HG03432 (cell line): ENCODE measurements at regions not wholly inside any gene's neighbourhood (a gene's known extent, or its start where the extent isn't known, plus 50 kb on each side); places are given as distances from the start of the nearest gene placed in this dataset.
A peak's percentile ranks its signal among the peaks of the same experiment; 100 is the strongest.

Experiments
- ATAC-seq: cut with Tn5 transposase; IDR thresholded peaks from one replicate; pipeline ENCODE4 v1.9.1; 2021; ENCODE audit warnings: mild to moderate bottlenecking, moderate library complexity; ENCODE audit not compliant: unreplicated experiment

DNA sequence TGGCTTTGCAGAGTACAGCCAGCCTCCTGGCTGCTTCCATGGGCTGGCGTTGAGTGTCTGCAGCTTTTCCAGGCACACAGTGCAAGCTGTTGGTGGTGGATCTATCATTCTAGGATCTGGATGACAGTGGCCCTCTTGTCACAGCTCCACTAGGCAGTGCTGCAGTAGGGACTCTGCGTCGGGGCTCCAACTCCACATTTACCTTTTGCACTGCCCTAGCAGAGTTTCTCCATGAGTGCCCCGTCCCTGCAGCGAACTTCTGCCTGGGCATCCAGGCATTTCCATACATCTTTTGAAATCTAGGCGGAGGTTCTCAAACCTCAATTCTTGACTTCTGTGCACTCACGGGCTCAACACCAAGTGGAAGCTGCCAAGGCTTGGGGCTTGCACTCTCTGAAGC is 1697.3 kb upstream of the MIR17HG start:
- no peak for ATAC-seq

DNA sequence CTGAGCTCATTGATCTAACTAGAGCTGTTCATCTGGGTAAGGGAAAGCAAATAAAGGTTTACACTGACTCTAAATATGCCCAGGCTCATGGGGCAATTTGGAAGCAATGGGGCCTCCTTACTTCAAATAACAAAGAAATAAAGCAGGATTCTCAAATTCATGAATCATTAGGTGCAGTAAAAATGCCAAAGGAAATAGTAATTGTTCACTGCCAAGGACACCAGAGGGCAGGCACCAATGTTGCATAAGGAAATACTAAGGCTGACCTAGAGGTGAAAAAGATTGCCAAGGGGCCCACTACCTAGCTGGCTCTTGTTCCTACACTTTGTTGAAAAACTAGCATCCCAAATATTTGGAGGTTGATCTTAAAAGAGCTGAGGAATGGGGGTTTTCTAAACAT is 1686.7 kb upstream of the MIR17HG start:
- no peak for ATAC-seq

DNA sequence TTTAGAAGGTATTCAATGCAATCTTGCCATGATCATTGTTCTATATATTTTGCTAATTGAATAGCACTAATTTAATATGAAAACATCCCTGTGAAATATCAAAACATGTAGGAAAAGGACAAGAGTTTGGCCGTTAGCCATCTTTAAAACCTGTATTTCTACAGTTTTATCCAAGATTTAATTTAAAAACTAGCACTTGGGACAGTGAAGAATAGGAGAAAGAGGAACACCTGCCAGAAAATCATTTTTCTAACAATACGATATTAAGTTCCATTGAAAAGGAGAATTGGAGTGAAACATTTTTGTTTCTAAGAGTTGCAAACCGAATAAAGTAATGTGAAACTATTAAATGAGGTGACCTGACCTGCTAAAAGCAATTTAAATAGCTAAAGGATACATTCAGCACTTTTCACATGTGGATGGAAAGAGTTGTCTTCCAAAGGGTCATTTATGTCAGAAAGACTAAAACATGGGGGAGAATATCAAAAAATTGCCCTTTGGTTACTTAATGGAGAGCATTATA is 1673.6 kb upstream of the MIR17HG start:
- no peak for ATAC-seq

DNA sequence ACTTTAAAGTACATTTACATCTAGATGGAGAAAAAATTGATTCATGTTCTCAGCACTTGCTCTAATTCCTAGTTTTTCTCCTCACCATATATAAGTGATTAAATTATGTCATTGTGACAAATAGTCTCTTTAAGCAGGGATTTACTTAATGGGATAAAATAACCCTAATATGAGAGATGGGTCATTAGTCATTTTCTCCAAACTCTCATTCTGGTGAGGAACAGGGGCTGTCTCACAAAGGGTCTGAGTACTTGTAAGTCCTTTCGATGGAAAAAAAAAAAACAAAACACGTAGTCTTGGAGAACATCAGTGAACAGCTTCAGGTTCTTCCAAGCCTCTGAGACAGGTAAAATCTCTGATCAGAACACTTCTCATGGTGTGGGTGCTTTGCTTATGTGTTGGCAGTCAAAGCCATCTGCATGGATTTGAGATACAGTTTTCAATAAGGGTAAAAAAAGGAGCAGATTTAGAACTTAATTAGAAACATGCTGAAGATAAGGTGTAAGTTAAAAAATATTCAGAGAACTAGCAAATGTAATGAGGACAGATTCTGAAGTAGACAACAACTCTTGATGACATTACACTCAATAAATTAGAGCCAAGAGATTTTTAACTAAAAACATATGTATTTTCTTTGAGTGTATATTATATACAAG is 1668.9 kb upstream of the MIR17HG start:
- ATAC-seq: no peak

DNA sequence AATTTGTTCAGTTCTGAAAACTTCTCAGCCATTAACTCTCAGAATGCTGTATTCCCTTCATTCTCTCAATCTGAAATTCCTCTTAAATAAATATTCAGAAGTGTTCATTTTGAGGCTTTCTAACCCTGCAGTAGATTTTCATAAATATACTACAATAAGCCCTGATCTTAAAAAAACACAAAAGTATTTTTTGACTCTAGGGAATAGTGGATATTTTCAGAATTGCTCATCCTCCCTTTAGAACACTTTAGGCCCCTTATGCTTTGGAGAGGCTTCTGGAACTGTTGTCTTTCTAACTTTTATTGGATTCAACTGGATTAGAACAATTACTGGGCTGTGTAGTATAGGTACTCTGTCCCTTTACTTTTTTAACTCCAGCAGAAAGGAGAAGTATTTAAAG is 1662.6 kb upstream of the MIR17HG start:
- no peak for ATAC-seq

DNA sequence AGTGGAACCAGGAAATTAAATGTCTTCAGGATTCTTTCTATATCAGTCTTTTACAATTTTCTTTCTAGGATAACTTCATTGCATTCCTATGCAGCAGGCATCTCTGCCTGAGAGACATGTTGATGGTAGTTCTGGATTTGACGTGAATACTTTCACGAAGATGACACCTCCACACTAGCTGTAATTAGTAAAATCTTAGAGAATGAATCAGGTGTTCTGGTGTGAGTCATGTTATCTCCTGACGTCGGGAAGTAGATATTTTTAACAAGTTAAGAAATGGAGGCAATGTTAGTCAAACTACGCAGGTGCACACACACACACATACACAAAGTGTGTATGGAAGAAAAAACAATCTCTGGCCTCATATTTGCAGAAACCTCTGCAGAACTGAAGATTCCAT is 1661.3 kb upstream of the MIR17HG start:
- no peak for ATAC-seq

DNA sequence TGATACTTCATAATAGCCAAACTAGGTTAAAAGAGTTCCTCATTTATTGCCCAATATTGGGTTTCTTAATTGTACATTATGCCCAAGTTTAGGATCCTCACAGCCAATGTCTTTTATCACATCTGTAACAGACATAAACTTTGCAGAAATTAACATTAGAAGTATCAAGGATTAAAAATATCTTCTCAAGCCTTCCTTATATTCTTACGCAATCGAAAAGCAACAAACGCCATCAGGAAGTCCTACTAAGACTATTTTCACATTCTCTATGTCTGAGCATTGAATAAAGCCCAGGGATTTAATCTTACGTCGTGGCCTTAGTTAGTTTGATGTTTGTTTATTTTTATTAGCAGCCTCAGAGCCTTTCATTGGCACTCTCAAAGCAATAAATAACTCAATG is 1660.4 kb upstream of the MIR17HG start:
- ATAC-seq: no peak

DNA sequence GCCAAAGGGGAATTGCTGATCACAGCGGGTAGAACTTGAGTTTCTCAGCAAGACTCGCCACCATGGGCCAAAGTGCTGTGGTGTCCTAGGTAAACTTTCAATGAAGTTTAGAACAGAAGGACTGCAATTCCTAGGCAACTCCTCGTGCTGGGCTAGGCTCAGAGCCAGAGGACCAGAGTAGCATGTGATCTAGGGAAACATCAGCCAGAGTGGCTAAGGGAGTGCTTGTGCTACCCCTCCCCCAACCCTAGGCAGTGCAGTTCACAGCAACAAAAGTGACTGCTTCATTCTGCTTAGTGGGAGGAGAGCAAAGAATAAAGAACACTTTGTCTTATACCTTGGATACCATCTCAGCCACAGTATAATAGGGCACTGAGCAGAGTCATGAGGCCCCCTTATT is 1658.6 kb upstream of the MIR17HG start:
- no peak for ATAC-seq

DNA sequence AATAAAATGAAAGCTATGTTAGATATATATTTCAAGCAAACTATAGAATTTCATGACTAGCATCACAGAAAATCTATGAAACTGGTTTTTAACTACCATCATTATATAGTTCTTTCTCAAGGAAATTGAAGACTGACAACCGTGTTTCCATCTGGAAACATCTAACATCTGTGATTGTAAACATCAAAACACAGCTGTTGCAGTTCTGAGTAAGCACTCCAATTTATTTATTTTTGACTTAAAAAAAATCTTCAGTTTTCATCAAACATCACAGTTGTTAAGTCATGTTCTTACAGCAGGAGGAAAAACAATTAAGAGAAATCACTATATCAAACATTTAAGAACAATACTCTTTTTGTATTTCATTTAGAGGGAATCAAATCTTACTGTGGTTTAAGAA is 1653.0 kb upstream of the MIR17HG start:
- no peak for ATAC-seq

DNA sequence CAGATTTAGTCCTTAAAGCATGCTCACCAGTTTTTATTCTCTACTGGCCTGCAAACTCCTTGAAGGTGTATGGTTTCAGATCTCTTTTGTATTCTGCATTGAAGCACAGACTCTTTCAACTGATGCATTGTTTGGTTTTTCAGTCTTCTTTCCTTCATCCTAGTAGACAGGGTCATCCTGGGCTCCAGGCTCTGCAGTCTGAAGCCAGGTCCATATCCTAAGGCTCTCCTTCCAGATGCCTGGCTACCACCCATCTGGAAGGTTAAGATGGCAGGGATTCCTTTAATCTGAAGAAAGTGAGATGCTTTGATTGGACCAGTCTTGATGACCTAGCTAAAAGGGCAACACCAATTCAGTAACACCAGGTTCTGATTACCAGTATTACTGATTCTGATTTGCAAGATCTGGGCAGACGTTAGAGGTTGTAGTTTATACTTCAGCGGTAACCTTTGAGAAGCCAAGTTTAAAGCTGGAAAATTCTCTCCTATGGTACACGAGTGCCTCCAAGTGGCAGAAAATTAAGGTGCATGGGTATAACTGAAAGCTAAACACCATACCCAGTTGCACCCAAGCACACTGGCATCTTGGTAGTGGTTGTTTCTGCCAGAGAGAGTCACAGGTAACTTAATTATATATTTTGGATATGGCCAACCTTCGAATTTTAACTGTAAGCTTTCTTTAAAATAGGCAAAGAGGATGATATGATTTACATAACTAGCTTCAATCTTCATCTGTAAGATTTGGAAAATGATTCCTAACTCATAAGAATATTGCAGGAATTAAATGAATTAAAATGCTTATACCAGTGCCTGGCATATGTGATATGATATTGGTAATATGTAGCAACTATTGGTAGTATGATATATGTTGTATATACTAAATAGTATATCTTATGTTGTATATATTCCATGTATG is 1651.9 kb upstream of the MIR17HG start:
- ATAC-seq: peak; percentile 83

DNA sequence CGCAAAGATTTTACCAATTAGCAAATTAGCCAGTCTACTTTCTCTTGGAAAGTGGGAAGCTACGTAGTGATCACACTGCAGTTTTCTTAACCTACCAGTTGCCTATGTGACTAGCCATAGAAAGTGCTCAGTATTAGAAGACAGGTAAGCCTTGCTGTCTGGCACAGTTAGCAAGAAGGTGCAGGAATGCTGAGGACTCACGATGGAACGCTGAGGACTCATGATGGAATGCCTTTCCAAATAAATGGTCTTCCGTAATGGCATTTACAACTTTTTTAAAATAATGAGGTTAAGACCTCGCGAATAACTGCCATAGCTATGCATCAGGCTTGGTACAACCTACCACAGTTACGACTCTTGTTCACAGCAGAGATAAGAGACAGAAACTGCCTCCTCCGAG is 1645.6 kb upstream of the MIR17HG start:
- ATAC-seq: no peak

DNA sequence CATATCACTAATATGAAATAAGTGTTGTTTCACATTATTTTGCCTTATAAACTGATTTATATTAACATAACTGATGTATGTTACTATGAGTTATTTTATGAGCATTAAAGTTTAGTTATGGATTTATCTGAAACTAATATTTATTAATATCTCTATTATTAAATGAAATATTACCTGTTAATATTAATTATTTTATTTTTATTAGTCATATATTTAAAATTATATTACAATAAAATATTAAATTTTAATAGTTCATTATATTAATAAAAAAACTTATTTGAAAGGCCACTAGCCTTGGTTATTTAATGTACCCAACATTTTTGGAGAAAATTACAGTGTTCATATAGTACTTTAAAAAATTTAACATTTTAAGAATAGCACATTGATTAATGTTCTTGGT is 1643.4 kb upstream of the MIR17HG start:
- no peak for ATAC-seq

DNA sequence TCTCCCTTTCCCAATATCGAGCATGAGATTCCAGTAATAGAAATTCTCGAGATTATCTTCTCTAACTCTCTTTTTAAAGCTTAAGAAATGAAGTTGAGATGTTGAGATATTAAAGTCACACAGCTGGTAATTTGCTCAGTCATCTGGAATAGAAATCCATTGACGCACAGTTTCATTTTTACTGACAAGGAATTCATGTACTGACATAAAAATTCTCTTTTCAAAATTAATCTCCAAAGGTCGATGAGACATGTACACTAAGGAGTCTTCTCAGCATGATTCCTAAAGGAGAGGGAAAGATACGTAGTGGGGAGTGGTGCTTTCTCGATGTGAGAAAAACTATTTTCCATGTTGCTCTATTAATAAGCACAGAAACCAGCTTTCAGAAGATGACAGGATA is 1639.5 kb upstream of the MIR17HG start:
- ATAC-seq: no peak

DNA sequence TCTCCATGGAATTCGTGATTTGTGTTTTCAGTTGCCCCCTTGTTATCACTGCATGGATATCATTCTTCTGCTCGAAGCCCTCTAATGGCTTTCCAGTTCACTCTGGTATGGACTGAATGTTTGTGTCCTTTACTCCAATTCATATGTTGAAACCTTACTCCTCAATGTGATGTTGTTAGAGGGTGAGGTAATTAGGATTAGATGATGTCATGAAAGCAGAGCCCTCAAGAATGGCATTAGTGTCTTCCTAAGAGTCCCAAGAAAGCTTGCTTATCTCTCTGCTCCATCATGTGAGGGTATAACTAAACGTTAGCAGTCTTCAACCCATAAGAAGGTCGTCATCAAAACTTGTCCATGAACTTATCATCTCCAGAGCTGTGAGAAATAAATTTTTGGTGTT is 1626.3 kb upstream of the MIR17HG start:
- no peak for ATAC-seq

DNA sequence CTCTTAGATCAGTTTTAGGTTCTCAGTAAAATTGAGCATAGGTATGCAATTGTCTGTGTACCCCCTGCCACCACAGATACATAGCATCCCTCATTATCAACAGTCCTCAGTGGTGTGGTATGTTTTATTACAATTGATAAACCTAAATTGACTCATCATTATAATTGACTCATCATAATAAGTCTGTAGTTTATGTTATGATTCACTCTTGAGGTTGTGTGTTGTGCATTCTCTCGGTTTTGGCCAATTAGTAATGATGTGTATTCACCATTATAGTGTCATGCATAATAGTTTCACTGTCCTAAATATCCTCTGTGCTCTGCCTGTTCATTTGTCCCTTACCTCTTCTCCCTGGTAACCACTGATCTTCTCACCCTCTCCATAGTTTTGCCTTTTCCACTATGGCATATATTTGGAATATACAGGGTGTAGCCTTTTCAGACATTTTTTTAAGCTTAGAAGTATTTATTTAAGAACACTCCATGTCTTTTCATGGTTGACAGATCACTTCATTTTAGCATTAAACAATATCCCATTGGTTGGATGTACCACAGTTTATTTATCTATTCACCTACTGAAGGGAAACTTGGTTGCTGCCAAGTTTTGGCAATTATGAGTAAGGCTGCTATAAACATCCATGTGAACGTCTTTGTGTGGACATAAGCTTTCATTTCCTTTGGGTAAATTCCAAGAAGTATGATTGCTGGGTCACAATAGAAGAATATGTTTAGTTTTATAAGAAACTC is 1620.6 kb upstream of the MIR17HG start:
- ATAC-seq: no peak

DNA sequence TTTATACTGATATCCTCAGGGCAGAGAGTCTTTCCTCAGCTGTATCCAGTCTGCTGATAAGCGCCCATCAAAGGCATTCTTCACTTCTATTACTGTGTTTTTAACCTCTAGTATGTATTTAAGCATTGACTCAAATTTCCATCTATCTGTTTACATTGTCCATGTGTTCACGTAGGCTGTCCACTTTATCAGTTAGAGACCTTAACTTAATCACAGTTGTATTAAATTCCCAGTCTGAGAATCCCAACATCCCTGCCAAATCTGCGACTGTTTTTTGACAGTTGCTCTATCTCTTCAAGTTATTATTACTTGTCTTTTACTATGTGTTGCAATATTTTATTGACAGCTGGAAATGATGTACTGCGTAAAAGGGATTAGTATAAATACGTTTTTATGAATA is 1613.7 kb upstream of the MIR17HG start:
- no peak for ATAC-seq

DNA sequence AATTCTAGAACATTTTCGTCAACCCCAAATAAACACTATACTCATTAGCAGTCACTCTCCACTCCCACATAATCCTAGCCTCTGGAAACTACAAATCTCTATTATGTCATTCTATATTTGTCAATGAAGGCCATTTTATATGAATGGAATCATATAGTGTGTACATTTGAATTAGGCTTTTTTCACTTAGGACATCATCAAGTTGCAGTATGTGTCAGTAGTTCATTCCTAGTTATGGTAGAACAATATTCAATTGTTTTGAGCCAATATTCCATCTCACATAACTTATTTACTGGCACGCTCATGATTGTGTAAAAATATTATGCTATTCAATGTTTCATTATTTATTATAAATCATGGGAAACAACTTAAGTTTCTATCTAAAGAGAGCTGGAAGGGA is 1610.4 kb upstream of the MIR17HG start:
- ATAC-seq: no peak

DNA sequence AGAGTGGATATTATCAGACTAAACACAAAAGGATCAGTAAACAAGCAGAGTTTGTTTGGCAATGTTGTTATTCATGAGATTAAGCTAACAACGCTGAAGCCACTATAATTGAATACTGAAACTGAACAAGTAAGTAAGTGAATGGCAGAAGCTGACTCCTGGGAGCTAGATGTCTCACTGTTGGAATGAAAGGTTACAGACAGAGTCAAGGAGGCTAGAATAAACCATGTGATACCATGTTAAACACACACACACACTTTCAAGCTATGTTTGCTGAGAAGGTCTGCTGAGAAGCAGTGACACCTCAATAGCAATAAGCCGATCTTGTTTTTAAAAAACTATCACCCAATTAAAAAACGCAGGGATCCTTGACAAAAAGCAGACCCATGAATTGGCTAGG is 1609.4 kb upstream of the MIR17HG start:
- no peak for ATAC-seq

DNA sequence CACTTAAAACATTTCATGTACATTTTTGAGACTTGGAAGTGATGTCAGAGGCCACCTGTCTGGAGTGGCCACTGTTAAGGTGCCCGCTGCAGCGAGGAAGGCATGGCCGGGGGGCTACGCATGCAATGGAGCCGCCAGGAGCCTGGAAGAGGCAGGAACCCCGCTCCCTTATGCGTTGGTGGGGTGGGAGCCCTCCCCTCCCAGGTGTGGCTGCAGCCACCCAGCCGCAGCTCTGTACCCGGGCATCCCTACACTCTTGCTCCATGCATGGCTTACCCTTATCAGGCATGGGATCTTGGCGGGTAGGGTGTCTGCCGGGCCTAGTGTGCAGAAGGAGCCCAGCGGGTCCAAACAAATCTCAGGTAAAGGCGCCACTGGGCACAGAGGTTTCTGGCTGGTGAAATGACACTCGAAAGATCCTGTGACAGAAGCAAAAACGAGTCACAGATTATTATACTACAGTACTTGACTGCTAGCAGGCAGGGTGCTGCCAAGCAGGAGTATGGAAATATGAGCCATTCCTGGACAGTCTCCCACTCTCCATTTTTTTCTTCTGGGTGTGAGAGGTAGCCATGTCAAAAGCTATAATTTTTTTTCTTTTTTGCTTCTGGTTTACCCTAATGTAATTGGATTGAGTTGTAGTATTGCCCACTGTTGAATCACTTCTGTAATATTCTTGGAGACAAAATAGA is 1606.3 kb upstream of the MIR17HG start:
- ATAC-seq: no peak

DNA sequence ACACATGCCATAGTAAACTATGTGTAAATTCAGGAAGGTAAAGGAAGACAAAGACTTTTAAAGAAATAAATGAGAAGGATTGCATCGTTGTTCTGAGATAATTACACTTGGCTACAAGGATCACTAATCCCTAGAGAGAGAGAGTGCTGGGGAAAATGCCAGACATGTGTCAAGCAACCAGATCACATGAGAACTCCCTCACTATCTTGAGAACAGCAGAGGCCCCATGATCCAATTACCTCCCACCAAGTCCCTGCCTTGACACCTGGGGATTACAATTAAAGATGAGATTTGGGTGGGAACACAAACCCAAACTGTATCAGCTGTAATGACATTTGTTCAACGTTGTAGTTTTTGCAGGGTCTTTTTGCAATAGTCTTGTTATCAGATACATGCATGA is 1600.9 kb upstream of the MIR17HG start:
- no peak for ATAC-seq

DNA sequence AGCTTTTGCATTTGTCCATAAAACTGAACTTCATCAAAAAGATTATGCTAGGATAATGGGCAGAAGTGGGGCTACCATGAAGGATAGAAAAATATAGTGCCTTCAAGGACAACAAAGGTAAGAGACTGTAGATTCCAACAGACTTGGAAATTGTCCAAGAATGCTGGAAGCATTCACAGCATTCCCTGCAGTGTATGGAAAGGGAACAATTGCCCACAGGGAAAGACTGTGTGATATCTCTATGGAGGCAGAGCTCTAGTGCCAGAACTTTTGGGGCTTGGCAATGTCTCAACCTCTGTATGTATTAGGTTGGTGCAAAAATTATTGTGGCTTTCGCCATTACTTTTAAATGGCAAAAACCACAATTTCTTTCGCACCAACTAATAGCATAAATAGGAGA is 1598.8 kb upstream of the MIR17HG start:
- ATAC-seq: no peak
